Peyer's patch (tissue), 4 donors: ENCODE measurements at regions not wholly inside any gene's neighbourhood (a gene's known extent, or its start where the extent isn't known, plus 50 kb on each side); places are given as distances from the start of the nearest gene placed in this dataset.

Experiments used
- DNase-seq, 3 donors: peaks; one replicate each; pipeline ENCODE4 v3.0.0-alpha.2; 2017 to 2019
- H3K27ac ChIP-seq, 4 donors: fragments of 200-600 bp; sonication (generic); one replicate each; pipeline ENCODE4 v1.5.1; 2016 to 2019
- H3K27me3 ChIP-seq, 2 donors: fragments of 200-600 bp; sonication (generic); one replicate each; pipeline ENCODE4 v1.5.1; 2019
- H3K36me3 ChIP-seq, 3 donors: fragments of 200-600 bp; sonication (generic); one replicate each; pipeline ENCODE4 v1.5.1; 2016 to 2019
- H3K4me1 ChIP-seq, 4 donors: fragments of 200-600 bp; sonication (generic); one replicate each; pipeline ENCODE4 v1.5.1; 2016 to 2019
- H3K4me3 ChIP-seq, 4 donors: fragments of 200-600 bp; sonication (generic); 1 replicate in 3 of 4; 2 replicates in 1 of 4; pipeline ENCODE4 v1.5.1; 2016 to 2019; ENCODE audit warnings: mild to moderate bottlenecking in 1 of 4
- H3K9me3 ChIP-seq, 4 donors: fragments of 200-600 bp; sonication (generic); one replicate each; pipeline ENCODE4 v1.5.1; 2016 to 2019; ENCODE audit warnings: mild to moderate bottlenecking in 1 of 4
- POLR2A ChIP-seq, 2 donors: fragments of 450-650 bp; IDR thresholded peaks; one replicate each; pipeline ENCODE4 v1.5.1; 2017; ENCODE audit warnings: antibody characterized with exemption in 2 of 2, mild to moderate bottlenecking in 2 of 2, moderate library complexity in 2 of 2
- TF ChIP-seq, protein P1 (sequence below), 6 experiments: fragments of 450-650 bp in 4 of 6; fragments of 200-600 bp in 2 of 6; sonication (generic) in 1 of 6; IDR thresholded peaks; one replicate each; pipeline ENCODE4 v1.5.1; 2017 to 2019; ENCODE audit warnings: antibody characterized with exemption in 6 of 6, mild to moderate bottlenecking in 3 of 6, moderate library complexity in 1 of 6

- Histone ChIP-seq H3K27me3 (no peaks in the 10 kb centered on the region), H3K9me3 (no peaks in the 10 kb centered on the region), H3K4me1 (peaks cover 0 to 26% (median 3%) of the 10 kb centered on the region in 4 donors), H3K27ac (no peak overlapping the region), H3K36me3 (no peaks in the 10 kb centered on the region), H3K4me3 (no peak overlapping the region)
- no peak for TF ChIP-seq POLR2A (IDR thresholded peaks at IDR 0.05)
- TF ChIP-seq, protein P1, sequence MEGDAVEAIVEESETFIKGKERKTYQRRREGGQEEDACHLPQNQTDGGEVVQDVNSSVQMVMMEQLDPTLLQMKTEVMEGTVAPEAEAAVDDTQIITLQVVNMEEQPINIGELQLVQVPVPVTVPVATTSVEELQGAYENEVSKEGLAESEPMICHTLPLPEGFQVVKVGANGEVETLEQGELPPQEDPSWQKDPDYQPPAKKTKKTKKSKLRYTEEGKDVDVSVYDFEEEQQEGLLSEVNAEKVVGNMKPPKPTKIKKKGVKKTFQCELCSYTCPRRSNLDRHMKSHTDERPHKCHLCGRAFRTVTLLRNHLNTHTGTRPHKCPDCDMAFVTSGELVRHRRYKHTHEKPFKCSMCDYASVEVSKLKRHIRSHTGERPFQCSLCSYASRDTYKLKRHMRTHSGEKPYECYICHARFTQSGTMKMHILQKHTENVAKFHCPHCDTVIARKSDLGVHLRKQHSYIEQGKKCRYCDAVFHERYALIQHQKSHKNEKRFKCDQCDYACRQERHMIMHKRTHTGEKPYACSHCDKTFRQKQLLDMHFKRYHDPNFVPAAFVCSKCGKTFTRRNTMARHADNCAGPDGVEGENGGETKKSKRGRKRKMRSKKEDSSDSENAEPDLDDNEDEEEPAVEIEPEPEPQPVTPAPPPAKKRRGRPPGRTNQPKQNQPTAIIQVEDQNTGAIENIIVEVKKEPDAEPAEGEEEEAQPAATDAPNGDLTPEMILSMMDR (IDR thresholded peaks at IDR 0.05) = no peak
- no peak for DNase-seq
Observed at GRCh38 chr15:69592954-69593353, 140.3 kb downstream of the RPLP1 start.

- Histone ChIP-seq H3K27me3 (no peaks in the 10 kb centered on the region), H3K4me1 (peaks cover 0 to 26% (median 3%) of the 10 kb centered on the region in 4 donors), H3K27ac (no peak overlapping the region), H3K36me3 (no peaks in the 10 kb centered on the region), H3K9me3 (no peaks in the 10 kb centered on the region), H3K4me3 (no peak overlapping the region)
- TF ChIP-seq POLR2A (IDR thresholded peaks at IDR 0.05) = no peak
- TF ChIP-seq, protein P1 (IDR thresholded peaks at IDR 0.05) = no peak
- no peak for DNase-seq
Observed at GRCh38 chr15:69593488-69593887, 140.9 kb downstream of the RPLP1 start.

DNA sequence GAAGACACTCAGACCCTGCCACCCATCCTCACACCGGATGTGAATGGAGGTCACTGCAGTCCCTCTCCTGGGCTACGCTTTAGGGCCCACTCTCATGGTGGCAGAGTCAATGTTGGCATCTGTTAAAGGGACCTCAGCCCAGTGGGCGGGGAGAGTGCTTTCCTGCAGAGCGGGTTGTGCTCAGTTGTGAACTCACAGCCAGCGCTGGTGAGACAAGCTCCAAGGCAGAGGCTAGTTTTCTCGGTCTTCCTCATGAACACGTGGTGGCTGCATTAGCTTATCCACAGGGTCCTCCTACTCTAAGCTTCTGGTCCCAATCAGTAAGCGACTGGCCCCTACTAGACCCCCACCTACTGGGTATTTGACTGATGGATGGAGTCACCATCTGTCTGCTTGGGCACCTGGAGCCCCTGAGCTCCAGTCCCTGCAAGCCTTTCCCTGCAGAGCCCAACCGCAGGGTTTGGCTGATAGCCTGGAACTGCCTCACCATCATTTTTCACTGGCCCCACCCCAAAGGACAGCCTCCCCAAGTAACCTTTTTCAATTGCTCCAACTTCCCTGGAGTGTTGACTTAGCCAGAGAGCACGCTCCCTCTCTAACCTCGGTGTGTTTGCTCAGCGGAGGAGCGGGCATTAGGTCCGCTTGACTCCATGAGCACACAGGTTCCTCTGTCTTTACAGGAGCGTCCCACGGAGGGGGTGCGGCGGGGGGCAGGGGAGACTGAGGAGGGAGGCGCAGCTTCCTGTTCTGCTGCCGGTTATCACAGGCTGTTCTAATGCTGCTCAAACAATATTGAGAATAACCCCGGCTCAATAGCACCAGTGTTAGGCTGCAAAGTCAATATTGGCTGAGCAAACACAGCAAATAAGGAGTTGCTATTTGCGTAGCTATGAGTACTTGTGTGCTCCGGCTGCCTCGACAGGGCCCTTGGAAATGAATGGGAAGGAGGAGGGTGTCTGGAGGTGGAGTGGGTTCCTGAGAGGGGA lies 141.7 kb downstream of the RPLP1 start:
- H3K27me3 ChIP-seq = no peaks in the 10 kb centered on the region
- DNase-seq = peak in 2 of 3 donors; percentile 77 to 87
- H3K27ac ChIP-seq = peak overlapping the region in 1 of 4 donors; percentile 35
- H3K36me3 ChIP-seq = no peaks in the 10 kb centered on the region
- H3K9me3 ChIP-seq = no peaks in the 10 kb centered on the region
- no peak for TF ChIP-seq POLR2A (IDR thresholded peaks at IDR 0.05)
- TF ChIP-seq, protein P1 (IDR thresholded peaks at IDR 0.05) = no peak
- no peak overlapping the region for H3K4me3 ChIP-seq
- H3K4me1 ChIP-seq = peaks cover 0 to 26% (median 3%) of the 10 kb centered on the region in 4 donors

- Histone ChIP-seq H3K27ac (peak overlapping the region in 1 of 4 donors; percentile 35), H3K36me3 (no peaks in the 10 kb centered on the region), H3K4me1 (peaks cover 0 to 26% (median 3%) of the 10 kb centered on the region in 4 donors), H3K4me3 (no peak overlapping the region), H3K27me3 (no peaks in the 10 kb centered on the region), H3K9me3 (no peaks in the 10 kb centered on the region)
- DNase-seq = peak in 1 of 3 donors; percentile 42
- TF ChIP-seq, protein P1 (IDR thresholded peaks at IDR 0.05) = no peak
- no peak for TF ChIP-seq POLR2A (IDR thresholded peaks at IDR 0.05)
Observed at GRCh38 chr15:69595009-69595791, 142.6 kb downstream of the RPLP1 start.

- Histone ChIP-seq H3K4me1 (peaks cover 0 to 26% (median 3%) of the 10 kb centered on the region in 4 donors), H3K27me3 (no peaks in the 10 kb centered on the region), H3K4me3 (no peak overlapping the region), H3K27ac (no peak overlapping the region), H3K9me3 (no peaks in the 10 kb centered on the region), H3K36me3 (no peaks in the 10 kb centered on the region)
- TF ChIP-seq, protein P1 (IDR thresholded peaks at IDR 0.05) = no peak
- TF ChIP-seq POLR2A (IDR thresholded peaks at IDR 0.05) = no peak
- DNase-seq = no peak
Observed at GRCh38 chr15:69597061-69597592, 144.5 kb downstream of the RPLP1 start.
